Neural cell (in vitro differentiated cells): ENCODE measurements at regions not wholly inside any gene's neighbourhood (a gene's known extent, or its start where the extent isn't known, plus 50 kb on each side); places are given as distances from the start of the nearest gene placed in this dataset.

ENCODE experiments used
- SMC3 ChIP-seq: fragments of 450-650 bp; conservative IDR thresholded peaks from 2 replicates; pipeline ENCODE4 v1.6.1; 2014; ENCODE audit warnings: antibody characterized with exemption, mild to moderate bottlenecking, moderate library complexity; ENCODE audit not compliant: poor library complexity
- TAF1 ChIP-seq: IDR thresholded peaks from 2 replicates; pipeline ENCODE4 v1.6.1; 2012; ENCODE audit warnings: low read depth
- TF ChIP-seq, protein P1 (sequence below): fragments of 450-650 bp; IDR thresholded peaks from 2 replicates; pipeline ENCODE4 v1.5.1; 2014; ENCODE audit warnings: antibody characterized with exemption, mild to moderate bottlenecking, moderate library complexity; ENCODE audit not compliant: poor library complexity, severe bottlenecking

GRCh38 chr9:21580636-21581378, 98.7 kb upstream of the IFNE start:
- TF ChIP-seq, protein P1, sequence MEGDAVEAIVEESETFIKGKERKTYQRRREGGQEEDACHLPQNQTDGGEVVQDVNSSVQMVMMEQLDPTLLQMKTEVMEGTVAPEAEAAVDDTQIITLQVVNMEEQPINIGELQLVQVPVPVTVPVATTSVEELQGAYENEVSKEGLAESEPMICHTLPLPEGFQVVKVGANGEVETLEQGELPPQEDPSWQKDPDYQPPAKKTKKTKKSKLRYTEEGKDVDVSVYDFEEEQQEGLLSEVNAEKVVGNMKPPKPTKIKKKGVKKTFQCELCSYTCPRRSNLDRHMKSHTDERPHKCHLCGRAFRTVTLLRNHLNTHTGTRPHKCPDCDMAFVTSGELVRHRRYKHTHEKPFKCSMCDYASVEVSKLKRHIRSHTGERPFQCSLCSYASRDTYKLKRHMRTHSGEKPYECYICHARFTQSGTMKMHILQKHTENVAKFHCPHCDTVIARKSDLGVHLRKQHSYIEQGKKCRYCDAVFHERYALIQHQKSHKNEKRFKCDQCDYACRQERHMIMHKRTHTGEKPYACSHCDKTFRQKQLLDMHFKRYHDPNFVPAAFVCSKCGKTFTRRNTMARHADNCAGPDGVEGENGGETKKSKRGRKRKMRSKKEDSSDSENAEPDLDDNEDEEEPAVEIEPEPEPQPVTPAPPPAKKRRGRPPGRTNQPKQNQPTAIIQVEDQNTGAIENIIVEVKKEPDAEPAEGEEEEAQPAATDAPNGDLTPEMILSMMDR, result no peak
- TF ChIP-seq SMC3 (no peak), TAF1 (no peak)
